ENCODE measurements at regions not wholly inside any gene's neighbourhood (a gene's known extent, or its start where the extent isn't known, plus 50 kb on each side); places are given as distances from the start of the nearest gene placed in this dataset.

GRCh38 chr6:91965872-91966271, 1379.0 kb upstream of the MAP3K7 start:
- no peaks in the 10 kb centered on the region for H3K4me1 ChIP-seq (ENCODE audit: control insufficient read depth in 4 of 4, insufficient read depth in 4 of 4, low read length in 3 of 4)
- H3K9me3 ChIP-seq (ENCODE audit: control insufficient read depth in 4 of 4, low read length in 3 of 4) = peaks cover 0 to 4% (median 2%) of the 10 kb centered on the region in 4 donors
- TF ChIP-seq GABPA (IDR thresholded peaks at IDR 0.05 in 1 of 2, conservative IDR thresholded peaks at IDR 0.05 in 1 of 2) = no peak
- TF ChIP-seq SP1 (IDR thresholded peaks at IDR 0.05) = no peak
- H3K27me3 ChIP-seq (ENCODE audit: control insufficient read depth in 4 of 4, insufficient read depth in 4 of 4, low read length in 3 of 4) = no peaks in the 10 kb centered on the region
- no peak overlapping the region for H3K27ac ChIP-seq (ENCODE audit: low read depth in 1 of 2, low read length in 2 of 2)
- H3K9ac ChIP-seq (ENCODE audit: low read depth in 1 of 2, low read length in 2 of 2) = no peak overlapping the region
- no peak overlapping the region for H3K4me3 ChIP-seq (ENCODE audit: low read depth in 1 of 3, low read length in 3 of 3)
- no peak for DNase-seq (ENCODE audit: low spot score)
- H3K36me3 ChIP-seq (ENCODE audit: control insufficient read depth in 4 of 4, insufficient read depth in 3 of 4, low read depth in 1 of 4, low read length in 3 of 4) = no peaks in the 10 kb centered on the region
- 88% methylated on average over 1 of the region's 1 CpG for WGBS

- no peaks in the 10 kb centered on the region for H3K4me1 ChIP-seq (ENCODE audit: control insufficient read depth in 4 of 4, insufficient read depth in 4 of 4, low read length in 3 of 4)
- no peaks in the 10 kb centered on the region for H3K27me3 ChIP-seq (ENCODE audit: control insufficient read depth in 4 of 4, insufficient read depth in 4 of 4, low read length in 3 of 4)
- H3K4me3 ChIP-seq (ENCODE audit: low read depth in 1 of 3, low read length in 3 of 3) = no peak overlapping the region
- peaks cover 0 to 4% (median 2%) of the 10 kb centered on the region in 4 donors for H3K9me3 ChIP-seq (ENCODE audit: control insufficient read depth in 4 of 4, low read length in 3 of 4)
- H3K27ac ChIP-seq (ENCODE audit: low read depth in 1 of 2, low read length in 2 of 2) = no peak overlapping the region
- H3K36me3 ChIP-seq (ENCODE audit: control insufficient read depth in 4 of 4, insufficient read depth in 3 of 4, low read depth in 1 of 4, low read length in 3 of 4) = no peaks in the 10 kb centered on the region
- no peak overlapping the region for H3K9ac ChIP-seq (ENCODE audit: low read depth in 1 of 2, low read length in 2 of 2)
- DNase-seq (ENCODE audit: low spot score) = no peak
- TF ChIP-seq RAD21 (IDR thresholded peaks at IDR 0.05) (no peak), TAF1 (conservative IDR thresholded peaks at IDR 0.05) (no peak), FOXA2 (IDR thresholded peaks at IDR 0.05) (no peak), GABPA (IDR thresholded peaks at IDR 0.05 in 1 of 2, conservative IDR thresholded peaks at IDR 0.05 in 1 of 2) (no peak), HNF4G (IDR thresholded peaks at IDR 0.05) (no peak), SP1 (IDR thresholded peaks at IDR 0.05) (no peak), REST (IDR thresholded peaks at IDR 0.05) (no peak), JUND (IDR thresholded peaks at IDR 0.05) (no peak), RXRA (IDR thresholded peaks at IDR 0.05) (no peak), HNF4A (conservative IDR thresholded peaks at IDR 0.05) (no peak), EGR1 (IDR thresholded peaks at IDR 0.05; ENCODE audit: low read depth in 2 of 2) (no peak)
- 86% methylated on average over 2 of the region's 2 CpGs for WGBS
These were observed 1374.8 kb upstream of the MAP3K7 start for GRCh38 chr6:91961671-91962070.

GRCh38 chr6:91961236-91961635, 1374.4 kb upstream of the MAP3K7 start:
- no peak overlapping the region for H3K27ac ChIP-seq (ENCODE audit: low read depth in 1 of 2, low read length in 2 of 2)
- H3K4me1 ChIP-seq (ENCODE audit: control insufficient read depth in 4 of 4, insufficient read depth in 4 of 4, low read length in 3 of 4) = no peaks in the 10 kb centered on the region
- no peak overlapping the region for H3K4me3 ChIP-seq (ENCODE audit: low read depth in 1 of 3, low read length in 3 of 3)
- no peak for DNase-seq (ENCODE audit: low spot score)
- H3K9me3 ChIP-seq (ENCODE audit: control insufficient read depth in 4 of 4, low read length in 3 of 4) = peaks cover 0 to 4% (median 1%) of the 10 kb centered on the region in 4 donors
- TF ChIP-seq NR2F2 (IDR thresholded peaks at IDR 0.05) (no peak), EGR1 (IDR thresholded peaks at IDR 0.05; ENCODE audit: low read depth in 2 of 2) (no peak), FOXA2 (IDR thresholded peaks at IDR 0.05) (no peak), SP1 (IDR thresholded peaks at IDR 0.05) (no peak), CTCF (IDR thresholded peaks at IDR 0.05; ENCODE audit: low read depth, low read length, missing input control) (no peak)
- H3K27me3 ChIP-seq (ENCODE audit: control insufficient read depth in 4 of 4, insufficient read depth in 4 of 4, low read length in 3 of 4) = no peaks in the 10 kb centered on the region
- 82% methylated on average over 3 of the region's 3 CpGs for WGBS
- H3K9ac ChIP-seq (ENCODE audit: low read depth in 1 of 2, low read length in 2 of 2) = no peak overlapping the region
- no peaks in the 10 kb centered on the region for H3K36me3 ChIP-seq (ENCODE audit: control insufficient read depth in 4 of 4, insufficient read depth in 3 of 4, low read depth in 1 of 4, low read length in 3 of 4)

All from liver (tissue), 8 donors.